GM21515 (cell line): ENCODE measurements at regions not wholly inside any gene's neighbourhood (a gene's known extent, or its start where the extent isn't known, plus 50 kb on each side); places are given as distances from the start of the nearest gene placed in this dataset.

Experiments used
- ATAC-seq: cut with Tn5 transposase; IDR thresholded peaks from one replicate; pipeline ENCODE4 v1.9.1; 2021; ENCODE audit not compliant: unreplicated experiment

- ATAC-seq = no peak
These were observed 1274.8 kb downstream of the FSCB start for GRCh38 chr14:43232261-43232660.

GRCh38 chr14:43215524-43215923, 1291.6 kb downstream of the FSCB start:
- no peak for ATAC-seq

- no peak for ATAC-seq
These were observed 1299.9 kb downstream of the FSCB start for GRCh38 chr14:43207189-43207588.

- ATAC-seq = no peak
These were observed 1302.3 kb downstream of the FSCB start for GRCh38 chr14:43204816-43205215.

- no peak for ATAC-seq
These were observed 1306.6 kb downstream of the FSCB start for GRCh38 chr14:43200519-43200918.

- no peak for ATAC-seq
These were observed 1308.6 kb downstream of the FSCB start for GRCh38 chr14:43198465-43198864.

- no peak for ATAC-seq
These were observed 1322.5 kb downstream of the FSCB start for GRCh38 chr14:43184540-43184939.

GRCh38 chr14:43183916-43184315, 1323.2 kb downstream of the FSCB start:
- ATAC-seq = no peak

- ATAC-seq = no peak
These were observed 1331.2 kb downstream of the FSCB start for GRCh38 chr14:43175896-43176295.

GRCh38 chr14:43172899-43173548, 1334.1 kb downstream of the FSCB start:
- no peak for ATAC-seq

- no peak for ATAC-seq
These were observed 1337.4 kb downstream of the FSCB start for GRCh38 chr14:43169722-43170121.

GRCh38 chr14:43168371-43168925, 1338.6 kb downstream of the FSCB start:
- ATAC-seq = no peak

GRCh38 chr14:43166163-43166562, 1340.9 kb downstream of the FSCB start:
- peak; percentile 61 for ATAC-seq

- no peak for ATAC-seq
These were observed 1341.4 kb downstream of the FSCB start for GRCh38 chr14:43165651-43166050.

- ATAC-seq = no peak
These were observed 1345.6 kb downstream of the FSCB start for GRCh38 chr14:43161477-43161876.

GRCh38 chr14:43157661-43158060, 1349.4 kb downstream of the FSCB start:
- no peak for ATAC-seq

- no peak for ATAC-seq
These were observed 1351.2 kb downstream of the FSCB start for GRCh38 chr14:43155924-43156323.

GRCh38 chr14:43155258-43155657, 1351.8 kb downstream of the FSCB start:
- no peak for ATAC-seq

GRCh38 chr14:43147485-43147884, 1359.6 kb downstream of the FSCB start:
- no peak for ATAC-seq

GRCh38 chr14:43145361-43145760, 1361.7 kb downstream of the FSCB start:
- ATAC-seq = no peak

- ATAC-seq = no peak
These were observed 1364.0 kb downstream of the FSCB start for GRCh38 chr14:43143106-43143505.

GRCh38 chr14:43141636-43142191, 1365.4 kb downstream of the FSCB start:
- ATAC-seq = no peak

GRCh38 chr14:43140453-43140852, 1366.6 kb downstream of the FSCB start:
- no peak for ATAC-seq
